Hepatocyte (in vitro differentiated cells): ENCODE measurements at regions not wholly inside any gene's neighbourhood (a gene's known extent, or its start where the extent isn't known, plus 50 kb on each side); places are given as distances from the start of the nearest gene placed in this dataset.

ENCODE experiments used
- DNase-seq: peaks from one replicate; pipeline ENCODE4 v3.0.0-alpha.2; 2016; ENCODE audit warnings: low spot score
- H2AFZ ChIP-seq: fragments of 200-600 bp; sonication (generic); 2 replicates; pipeline ENCODE4 v1.6.0; 2016; ENCODE audit warnings: antibody characterized with exemption, mild to moderate bottlenecking
- H3K27ac ChIP-seq: fragments of 200-600 bp; sonication (generic); 2 replicates; pipeline ENCODE4 v1.5.1; 2016; ENCODE audit warnings: mild to moderate bottlenecking
- H3K27me3 ChIP-seq: fragments of 200-600 bp; sonication (generic); 2 replicates; pipeline ENCODE4 v1.6.1; 2016
- H3K36me3 ChIP-seq: fragments of 200-600 bp; sonication (generic); replicated peaks from 2 replicates; pipeline ENCODE4 v1.5.1; 2016; ENCODE audit warnings: low read depth; ENCODE audit not compliant: insufficient read depth
- H3K4me1 ChIP-seq: fragments of 200-600 bp; sonication (generic); 2 replicates; pipeline ENCODE4 v1.5.1; 2016; ENCODE audit warnings: mild to moderate bottlenecking, moderate library complexity; ENCODE audit not compliant: insufficient read depth
- H3K4me2 ChIP-seq: fragments of 200-600 bp; sonication (generic); 2 replicates; pipeline ENCODE4 v1.6.0; 2016
- H3K4me3 ChIP-seq: fragments of 200-600 bp; sonication (generic); 2 replicates; pipeline ENCODE4 v1.5.1; 2016; ENCODE audit warnings: mild to moderate bottlenecking
- H3K79me2 ChIP-seq: fragments of 200-600 bp; sonication (generic); 2 replicates; pipeline ENCODE4 v1.6.0; 2017; ENCODE audit warnings: mild to moderate bottlenecking
- H3K9me2 ChIP-seq: fragments of 200-600 bp; sonication (generic); replicated peaks from 2 replicates; pipeline ENCODE4 v1.6.0; 2017; ENCODE audit warnings: mild to moderate bottlenecking; ENCODE audit not compliant: insufficient read depth
- H3K9me3 ChIP-seq: fragments of 200-600 bp; sonication (generic); 2 replicates; pipeline ENCODE4 v1.5.1; 2016; ENCODE audit warnings: low read depth, mild to moderate bottlenecking
- H4K20me1 ChIP-seq: fragments of 200-600 bp; sonication (generic); 2 replicates; pipeline ENCODE4 v1.6.0; 2016; ENCODE audit warnings: mild to moderate bottlenecking; ENCODE audit not compliant: insufficient read depth, poor library complexity, severe bottlenecking
- EZH2 ChIP-seq: fragments of 200-600 bp; sonication (generic); IDR thresholded peaks from 2 replicates; pipeline ENCODE4 v1.6.1; 2016; ENCODE audit warnings: antibody characterized with exemption, mild to moderate bottlenecking, borderline replicate concordance
- EZH2phosphoT487 ChIP-seq: fragments of 200-600 bp; sonication (generic); IDR thresholded peaks from one replicate; pipeline ENCODE4 v1.6.1; 2018; ENCODE audit warnings: antibody characterized with exemption, mild to moderate bottlenecking, low read depth, moderate library complexity; ENCODE audit not compliant: unreplicated experiment, severe bottlenecking
- WGBS: methylation state at CpG from one replicate; pipeline ENCODE4 v1.1.6; 2016; ENCODE audit warnings: low lambda C conversion rate; ENCODE audit errors: missing lambda C conversion rate; 5-methylcytosine and 5-hydroxymethylcytosine counted together
- TF ChIP-seq, protein P1 (sequence below): fragments of 200-600 bp; sonication (generic); IDR thresholded peaks from 2 replicates; pipeline ENCODE4 v1.5.1; 2016; ENCODE audit warnings: antibody characterized with exemption, mild to moderate bottlenecking; ENCODE audit not compliant: poor library complexity

DNA sequence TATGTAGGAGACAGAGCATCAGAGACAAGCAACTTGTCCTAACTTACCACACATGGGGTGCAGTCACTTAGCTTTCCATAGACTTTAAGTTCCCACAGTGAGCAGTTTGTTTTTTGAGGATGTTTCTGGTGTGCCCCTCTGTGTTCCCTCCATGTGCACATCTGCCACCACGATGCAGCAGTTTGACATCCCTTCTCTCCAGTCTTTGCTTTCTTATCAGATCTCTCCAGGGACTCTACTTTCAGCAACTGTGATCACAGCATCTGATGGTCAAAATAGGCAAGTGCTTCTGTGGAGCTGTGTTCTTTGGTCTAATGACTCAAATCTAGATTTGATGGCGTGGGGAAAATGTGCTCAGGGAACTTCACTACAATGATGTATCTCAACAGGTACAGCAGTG lies 96.5 kb upstream of the NAMPT start:
- TF ChIP-seq EZH2phosphoT487 (no peak), EZH2 (no peak)
- TF ChIP-seq, protein P1, sequence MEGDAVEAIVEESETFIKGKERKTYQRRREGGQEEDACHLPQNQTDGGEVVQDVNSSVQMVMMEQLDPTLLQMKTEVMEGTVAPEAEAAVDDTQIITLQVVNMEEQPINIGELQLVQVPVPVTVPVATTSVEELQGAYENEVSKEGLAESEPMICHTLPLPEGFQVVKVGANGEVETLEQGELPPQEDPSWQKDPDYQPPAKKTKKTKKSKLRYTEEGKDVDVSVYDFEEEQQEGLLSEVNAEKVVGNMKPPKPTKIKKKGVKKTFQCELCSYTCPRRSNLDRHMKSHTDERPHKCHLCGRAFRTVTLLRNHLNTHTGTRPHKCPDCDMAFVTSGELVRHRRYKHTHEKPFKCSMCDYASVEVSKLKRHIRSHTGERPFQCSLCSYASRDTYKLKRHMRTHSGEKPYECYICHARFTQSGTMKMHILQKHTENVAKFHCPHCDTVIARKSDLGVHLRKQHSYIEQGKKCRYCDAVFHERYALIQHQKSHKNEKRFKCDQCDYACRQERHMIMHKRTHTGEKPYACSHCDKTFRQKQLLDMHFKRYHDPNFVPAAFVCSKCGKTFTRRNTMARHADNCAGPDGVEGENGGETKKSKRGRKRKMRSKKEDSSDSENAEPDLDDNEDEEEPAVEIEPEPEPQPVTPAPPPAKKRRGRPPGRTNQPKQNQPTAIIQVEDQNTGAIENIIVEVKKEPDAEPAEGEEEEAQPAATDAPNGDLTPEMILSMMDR = no peak
- H3K9me2 ChIP-seq = no peaks in the 10 kb centered on the region
- H3K27ac ChIP-seq = no peak overlapping the region
- no peaks in the 10 kb centered on the region for H3K79me2 ChIP-seq
- no peaks in the 10 kb centered on the region for H3K9me3 ChIP-seq
- H3K27me3 ChIP-seq = no peaks in the 10 kb centered on the region
- H3K4me2 ChIP-seq = no peak overlapping the region
- H3K36me3 ChIP-seq = no peaks in the 10 kb centered on the region
- DNase-seq = no peak
- 85% methylated on average over 2 of the region's 2 CpGs for WGBS
- no peaks in the 10 kb centered on the region for H4K20me1 ChIP-seq
- H3K4me3 ChIP-seq = no peak overlapping the region
- no peak overlapping the region for H2AFZ ChIP-seq
- no peaks in the 10 kb centered on the region for H3K4me1 ChIP-seq

DNA sequence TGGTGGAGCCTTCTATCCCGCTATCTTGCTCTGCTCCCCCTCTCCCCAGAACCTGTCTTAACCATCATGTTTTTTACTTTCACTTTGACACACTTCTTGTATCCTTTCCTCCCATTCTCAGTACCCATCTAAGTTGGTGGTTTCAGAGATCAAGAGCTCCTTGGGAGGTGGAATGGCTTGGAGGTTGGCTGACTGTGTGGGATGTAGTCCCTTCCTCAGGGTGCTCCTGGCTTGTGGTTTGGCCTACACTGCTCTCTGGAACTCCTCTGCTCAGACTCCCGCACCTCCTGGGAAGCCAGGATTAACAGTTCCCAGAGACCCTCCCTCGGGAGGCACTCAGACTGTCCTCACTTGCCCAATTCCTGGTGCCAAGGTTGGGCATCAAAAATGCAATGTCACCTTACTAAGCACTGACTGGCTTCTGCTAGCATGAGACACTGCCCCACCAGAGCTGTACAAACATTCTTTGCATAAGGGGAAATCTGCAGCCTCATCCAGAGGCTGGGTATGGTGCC lies 93.1 kb upstream of the NAMPT start:
- H3K4me3 ChIP-seq = no peak overlapping the region
- H3K9me3 ChIP-seq = no peaks in the 10 kb centered on the region
- no peak overlapping the region for H3K27ac ChIP-seq
- no peaks in the 10 kb centered on the region for H3K4me1 ChIP-seq
- no peaks in the 10 kb centered on the region for H3K79me2 ChIP-seq
- 94% methylated on average over 3 of the region's 3 CpGs for WGBS
- no peaks in the 10 kb centered on the region for H3K9me2 ChIP-seq
- DNase-seq = no peak
- H4K20me1 ChIP-seq = no peaks in the 10 kb centered on the region
- no peak overlapping the region for H2AFZ ChIP-seq
- no peak overlapping the region for H3K4me2 ChIP-seq
- no peaks in the 10 kb centered on the region for H3K27me3 ChIP-seq
- no peaks in the 10 kb centered on the region for H3K36me3 ChIP-seq
- TF ChIP-seq EZH2phosphoT487 (no peak), EZH2 (no peak)
- TF ChIP-seq, protein P1 = no peak

DNA sequence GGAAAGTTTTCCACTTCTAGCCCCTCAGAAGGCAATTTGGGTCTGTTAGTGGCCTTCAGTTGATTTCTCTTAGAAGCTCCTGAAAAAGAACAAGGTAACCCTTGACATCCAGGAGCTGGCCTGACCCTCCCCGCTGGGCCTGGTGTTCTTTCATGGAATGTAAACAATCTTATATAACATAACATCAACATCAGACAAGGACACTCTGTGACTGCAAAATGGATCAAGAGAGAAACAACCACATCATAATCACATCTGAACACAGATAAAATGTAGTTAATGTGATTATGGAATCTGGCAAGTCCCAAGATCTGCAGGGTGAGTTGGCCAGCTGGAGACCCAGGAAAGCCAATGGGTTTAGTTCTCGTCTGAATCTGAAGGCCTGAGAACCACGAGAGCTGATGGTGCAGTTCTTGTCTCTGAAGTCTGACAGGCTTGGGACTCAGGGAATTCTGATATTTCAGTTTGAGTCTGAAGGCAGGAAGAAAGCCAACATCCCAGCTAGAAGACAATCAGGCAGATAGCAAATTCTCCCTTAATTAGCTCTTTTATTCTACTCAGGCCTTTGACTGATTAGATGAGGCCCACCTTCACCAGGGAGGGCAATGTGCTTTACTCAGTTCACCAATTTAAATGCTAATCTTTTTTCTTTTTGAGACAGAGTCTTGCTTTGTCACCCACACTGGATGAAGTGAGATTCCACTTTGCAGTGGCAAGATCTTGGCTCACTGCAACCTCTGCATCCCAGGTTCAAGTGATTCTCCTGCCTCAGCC lies 91.4 kb upstream of the NAMPT start:
- Histone ChIP-seq H3K79me2 (no peaks in the 10 kb centered on the region), H3K4me2 (no peak overlapping the region), H3K4me3 (no peak overlapping the region), H3K27ac (no peak overlapping the region), H3K9me3 (no peaks in the 10 kb centered on the region), H3K27me3 (no peaks in the 10 kb centered on the region), H4K20me1 (no peaks in the 10 kb centered on the region), H3K9me2 (no peaks in the 10 kb centered on the region), H2AFZ (no peak overlapping the region), H3K36me3 (no peaks in the 10 kb centered on the region), H3K4me1 (no peaks in the 10 kb centered on the region)
- TF ChIP-seq EZH2phosphoT487 (no peak), EZH2 (no peak)
- TF ChIP-seq, protein P1 = no peak
- DNase-seq = no peak
- WGBS = 74% methylated on average over 3 of the region's 3 CpGs
